Astrocyte of the cerebellum (primary cell): ENCODE measurements at regions not wholly inside any gene's neighbourhood (a gene's known extent, or its start where the extent isn't known, plus 50 kb on each side); places are given as distances from the start of the nearest gene placed in this dataset.

Experiments
- DNase-seq: peaks from one replicate; pipeline ENCODE4 v3.0.0-alpha.2; 2011; ENCODE audit warnings: low read depth
- H3K4me3 ChIP-seq: 2 replicates; pipeline ENCODE4 v1.5.1; 2011; ENCODE audit warnings: mild to moderate bottlenecking, low read depth, low read length, moderate library complexity
- CTCF ChIP-seq: IDR thresholded peaks from 2 replicates; pipeline ENCODE4 v1.5.1; 2012; ENCODE audit warnings: low read length, low read depth, moderate library complexity, mild to moderate bottlenecking; ENCODE audit errors: missing control alignments
- in situ Hi-C: cut with HindIII; loops from 2 replicates; pipeline ENCODE4 v1.10.0; 2017; ENCODE audit warnings: low sequenced_read_pairs

DNA sequence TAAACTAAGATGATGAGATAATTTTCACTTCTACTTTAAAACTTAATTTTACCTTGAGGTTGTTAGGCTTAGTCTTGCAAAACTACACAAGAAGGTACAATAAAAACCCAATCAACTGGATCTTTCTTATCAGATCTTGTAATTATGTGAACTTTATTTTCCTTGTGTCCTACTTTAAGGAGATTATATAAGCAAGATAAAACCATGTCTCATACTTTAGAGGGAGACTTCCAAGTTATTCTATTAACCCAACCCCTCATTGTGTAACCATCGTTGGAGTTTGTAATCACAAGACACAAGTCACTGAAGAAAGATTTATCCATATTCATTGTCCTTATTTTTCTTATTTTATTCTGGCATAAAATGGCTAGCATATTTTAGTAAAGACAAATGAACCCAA is 165.6 kb downstream of the SERPINI1 start:
- TF ChIP-seq CTCF: no peak
- DNase-seq: no peak
- in situ Hi-C loops: no loop called here
- no peak overlapping the region for H3K4me3 ChIP-seq

DNA sequence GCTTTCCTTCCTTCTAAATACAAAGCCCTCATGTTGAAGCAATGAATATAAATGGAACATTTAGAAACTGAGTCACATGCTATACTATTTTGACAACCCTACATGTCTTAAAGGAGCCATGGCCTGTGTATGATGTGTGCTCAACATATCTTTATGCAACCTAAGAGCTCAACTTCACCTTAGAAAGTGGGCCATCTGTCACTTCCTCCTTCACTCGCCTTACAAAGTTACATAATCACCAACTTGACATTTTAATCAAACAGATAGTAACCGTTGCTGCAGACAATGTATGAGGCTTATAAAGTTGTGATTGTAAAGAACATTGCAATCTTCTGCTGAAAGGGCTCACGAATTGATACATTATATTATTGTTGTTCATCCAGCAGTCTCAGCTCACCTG is 163.6 kb downstream of the SERPINI1 start:
- in situ Hi-C loops: no loop called here
- H3K4me3 ChIP-seq: no peak overlapping the region
- TF ChIP-seq CTCF: no peak
- DNase-seq: no peak

DNA sequence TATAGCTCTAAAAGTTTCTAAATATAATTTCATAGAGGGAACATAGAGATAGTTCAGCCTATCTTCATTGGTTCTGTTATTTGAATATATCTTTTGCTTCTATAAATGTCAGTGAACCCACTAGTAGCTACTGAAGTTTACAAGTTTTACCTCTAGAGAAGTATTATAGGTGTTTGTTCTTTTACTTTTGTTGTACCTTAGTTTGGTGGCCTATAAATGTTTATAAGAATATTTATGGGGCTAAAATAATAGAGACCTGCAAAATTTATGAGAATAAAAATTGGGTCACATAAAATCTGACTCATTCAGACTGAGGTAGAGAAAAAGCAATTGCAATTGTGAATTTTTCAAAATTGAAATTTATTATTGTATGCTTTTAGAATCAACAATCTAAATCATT is 162.6 kb downstream of the SERPINI1 start:
- H3K4me3 ChIP-seq: no peak overlapping the region
- no peak for DNase-seq
- TF ChIP-seq CTCF: no peak
- in situ Hi-C loops: no loop called here

- TF ChIP-seq CTCF: no peak
- in situ Hi-C loops: no loop called here
- H3K4me3 ChIP-seq: no peak overlapping the region
- no peak for DNase-seq
These were observed 160.2 kb downstream of the SERPINI1 start for GRCh38 chr3:167895684-167896083.

DNA sequence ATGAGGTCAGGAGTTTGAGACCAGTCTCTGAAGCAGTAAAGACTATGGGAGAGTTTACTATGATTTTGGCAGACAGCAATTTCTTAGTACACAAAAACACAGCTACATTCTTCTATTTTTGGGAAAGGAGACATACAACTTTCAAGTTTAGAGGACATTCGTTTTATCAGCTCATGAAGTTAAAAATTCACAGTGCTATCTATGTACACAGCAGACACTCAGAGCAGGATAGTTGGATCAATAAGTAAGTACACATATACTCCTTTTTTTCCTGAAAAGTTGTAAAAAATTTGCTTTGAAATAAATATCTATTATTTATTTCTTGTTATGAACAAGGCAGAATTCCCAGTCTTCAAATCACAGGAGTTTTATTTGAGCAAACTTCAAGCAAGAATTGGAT is 159.7 kb downstream of the SERPINI1 start:
- no peak for TF ChIP-seq CTCF
- in situ Hi-C loops: no loop called here
- no peak overlapping the region for H3K4me3 ChIP-seq
- no peak for DNase-seq

DNA sequence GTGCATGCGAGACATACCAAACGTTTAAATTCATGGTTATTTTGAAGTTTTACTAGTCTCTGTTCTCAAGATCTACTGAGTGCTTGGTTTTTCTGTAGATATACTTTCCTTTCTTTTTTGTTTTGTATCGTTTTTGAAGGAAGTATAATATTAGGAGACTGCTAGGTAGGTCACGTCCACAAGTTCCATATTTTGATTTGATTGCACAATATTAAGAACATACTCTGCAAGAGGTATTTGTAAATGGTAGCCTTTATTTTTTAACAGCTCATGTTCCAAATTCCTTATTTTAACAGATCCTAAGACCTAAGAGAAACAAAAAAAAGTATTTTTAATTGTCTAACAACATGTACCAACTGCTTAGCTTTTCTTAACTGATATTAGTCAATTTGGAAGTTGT is 156.7 kb downstream of the SERPINI1 start:
- TF ChIP-seq CTCF: no peak
- H3K4me3 ChIP-seq: no peak overlapping the region
- no peak for DNase-seq
- in situ Hi-C loops: no loop called here

- no peak overlapping the region for H3K4me3 ChIP-seq
- DNase-seq: no peak
- in situ Hi-C loops: no loop called here
These were observed 151.6 kb downstream of the SERPINI1 start for GRCh38 chr3:167887096-167887495.

More at GRCh38 chr3:167887096-167887495, 151.6 kb downstream of the SERPINI1 start:
- TF ChIP-seq CTCF: no peak
